Cerebellar cortex (tissue), 1 donor: ENCODE measurements at regions not wholly inside any gene's neighbourhood (a gene's known extent, or its start where the extent isn't known, plus 50 kb on each side); places are given as distances from the start of the nearest gene placed in this dataset.
A peak's percentile ranks its signal among the peaks of the same experiment; 100 is the strongest.
"Not testable (repeated sequence)": the region's sequence is repeated elsewhere in the genome, so short reads cannot be mapped to it uniquely, and the experiment has no call there.

ENCODE experiments used
- DNase-seq: peaks from one replicate; pipeline ENCODE4 v3.0.0-alpha.2; 2015; ENCODE audit warnings: low spot score

DNA sequence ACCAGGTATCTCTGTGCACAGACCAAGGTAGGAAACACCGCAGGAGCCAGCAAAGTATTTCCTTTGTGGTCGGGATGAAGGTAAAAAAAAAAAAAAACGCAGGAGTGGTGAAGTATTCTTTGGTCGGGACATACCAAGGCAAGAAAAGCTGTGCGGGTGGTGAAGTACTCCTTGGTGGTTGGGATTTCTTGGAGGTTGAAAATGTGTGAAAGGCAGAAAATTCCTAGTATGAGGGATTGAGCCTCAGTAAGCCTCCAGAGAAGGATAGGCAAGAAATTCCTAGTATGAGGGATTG, 802.6 kb downstream of the PLA2G4A start:
- no peak for DNase-seq

- no peak for DNase-seq
These were observed 803.2 kb downstream of the PLA2G4A start for GRCh38 chr1:187631984-187632383.

GRCh38 chr1:187634940-187635339, 806.2 kb downstream of the PLA2G4A start:
- DNase-seq = no peak

- DNase-seq = no peak
These were observed 810.1 kb downstream of the PLA2G4A start for GRCh38 chr1:187638733-187639434.

- DNase-seq = no peak
These were observed 812.3 kb downstream of the PLA2G4A start for GRCh38 chr1:187641015-187641414.

- DNase-seq = no peak
These were observed 812.7 kb downstream of the PLA2G4A start for GRCh38 chr1:187641463-187641862.

GRCh38 chr1:187641907-187642306, 813.2 kb downstream of the PLA2G4A start:
- no peak for DNase-seq

DNA sequence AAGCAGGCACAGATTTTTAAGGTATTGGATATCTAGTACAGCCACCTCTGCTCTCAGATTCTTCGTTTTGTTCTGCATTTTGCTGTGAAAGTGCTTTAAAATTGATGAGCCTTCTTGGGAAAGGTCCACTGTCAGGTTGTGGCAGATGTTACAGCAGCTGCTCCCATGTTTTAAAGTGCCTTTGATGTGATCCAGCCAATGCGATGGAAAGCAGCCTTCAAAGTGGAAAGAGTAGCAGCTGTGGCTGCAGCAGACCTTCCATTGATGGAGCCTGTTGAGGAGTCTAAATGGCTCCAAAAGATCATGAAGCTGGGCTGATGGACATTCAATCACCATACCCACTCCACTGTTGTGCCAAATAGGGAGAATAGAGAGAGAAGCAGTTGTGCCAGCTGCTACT, 816.9 kb downstream of the PLA2G4A start:
- no peak for DNase-seq

DNA sequence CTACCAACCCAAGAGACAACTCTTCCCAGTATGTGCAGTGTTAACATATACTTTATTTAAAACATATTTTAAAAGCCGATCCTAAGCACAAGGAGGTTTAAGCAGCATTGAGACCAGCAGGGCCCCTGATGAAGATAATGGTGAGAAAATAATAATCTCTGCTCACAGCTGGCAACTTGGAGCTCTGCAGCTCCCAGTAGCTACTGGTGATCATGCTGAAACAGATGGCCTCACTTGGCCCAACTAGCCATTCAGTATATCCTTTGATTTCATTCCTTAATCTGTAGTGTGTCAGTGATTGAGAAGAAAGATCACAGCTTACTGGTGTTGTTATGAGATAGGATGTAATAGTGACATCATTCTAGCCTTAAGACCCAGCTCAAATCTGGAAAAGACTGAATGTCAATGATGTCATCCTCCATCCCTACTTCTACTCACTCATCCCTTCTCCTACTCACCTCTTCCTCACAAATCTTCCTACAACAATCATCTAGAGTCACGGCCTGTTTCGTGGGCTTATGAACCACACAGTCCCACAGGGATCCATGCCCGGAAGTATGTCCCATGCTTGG, 817.9 kb downstream of the PLA2G4A start:
- peak; percentile 49 for DNase-seq

DNA sequence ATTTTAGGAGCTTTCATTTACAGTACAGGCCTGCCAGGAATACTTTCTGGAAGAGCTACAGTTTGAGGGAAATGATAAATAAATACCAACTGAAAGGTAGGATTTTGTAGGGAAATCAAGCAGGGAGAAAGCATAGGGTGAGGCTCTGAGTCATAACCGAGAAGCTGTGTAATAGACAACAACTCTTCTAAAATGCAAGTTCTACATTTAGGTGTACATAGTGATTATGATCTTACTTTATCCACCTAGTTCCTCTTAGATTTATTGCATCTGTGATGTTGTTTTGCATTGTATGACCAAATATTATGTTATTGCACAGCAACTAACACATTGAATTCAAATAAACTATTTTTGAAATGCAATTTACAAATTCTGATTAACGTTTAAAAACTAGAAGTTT, 819.3 kb downstream of the PLA2G4A start:
- no peak for DNase-seq

GRCh38 chr1:187654635-187655034, 825.9 kb downstream of the PLA2G4A start:
- no peak for DNase-seq

DNA sequence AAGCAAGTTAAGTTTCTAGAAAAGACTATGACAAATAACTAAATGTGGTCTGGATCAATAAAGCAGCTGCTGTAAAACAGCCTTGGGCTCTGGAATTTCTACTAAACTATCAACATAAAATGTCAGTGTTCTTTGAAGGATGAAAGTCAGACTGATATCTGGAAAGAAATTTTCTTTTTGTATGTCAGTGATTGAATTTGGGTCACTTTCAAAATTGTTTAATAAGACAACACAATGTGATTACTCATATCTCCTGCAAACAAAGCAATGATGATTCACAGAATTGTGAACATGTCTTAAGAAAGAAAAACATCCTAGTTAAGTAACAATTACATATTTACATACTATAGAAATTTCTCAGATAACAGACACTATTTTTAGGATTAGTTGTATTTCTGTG, 826.4 kb downstream of the PLA2G4A start:
- no peak for DNase-seq

DNA sequence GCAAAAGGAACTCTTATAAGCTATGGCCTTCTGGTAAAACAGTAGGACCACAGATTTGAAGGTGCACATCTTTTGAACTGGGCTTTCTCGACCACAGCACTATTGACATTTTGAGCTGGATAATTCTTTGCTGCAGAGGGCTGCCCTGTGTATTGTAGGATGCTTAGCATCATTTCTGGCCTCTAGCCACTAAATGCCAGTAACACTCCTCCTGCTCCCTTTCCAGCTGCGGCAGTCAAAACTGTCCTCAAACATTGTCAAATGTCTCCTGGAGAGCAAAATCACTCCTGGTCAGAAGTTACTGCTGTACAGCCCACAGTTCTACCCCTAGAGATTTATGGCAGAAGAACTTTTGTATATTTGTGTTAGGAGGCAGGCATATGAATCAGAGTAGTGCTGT, 836.7 kb downstream of the PLA2G4A start:
- no peak for DNase-seq

GRCh38 chr1:187680823-187681222, 852.1 kb downstream of the PLA2G4A start:
- no peak for DNase-seq

DNA sequence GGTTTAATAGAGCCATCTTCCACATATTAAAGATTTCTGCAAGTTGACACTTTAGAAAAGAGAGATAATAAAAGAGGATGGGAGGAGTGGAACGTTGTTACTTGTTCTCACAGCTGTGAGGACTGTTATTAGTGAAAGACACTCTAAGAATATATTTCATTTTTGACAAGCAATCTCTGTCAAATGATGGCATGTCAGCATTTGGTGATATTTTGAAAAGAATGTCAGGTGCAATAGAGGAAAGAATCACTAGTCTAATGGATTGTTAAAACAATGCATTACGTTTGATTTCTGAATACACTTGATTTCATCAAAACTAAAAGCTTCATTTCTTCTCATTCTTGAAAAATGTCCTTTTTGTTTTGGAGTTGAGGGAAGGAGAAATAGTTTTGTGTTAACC, 853.4 kb downstream of the PLA2G4A start:
- no peak for DNase-seq

GRCh38 chr1:187685333-187685732, 856.6 kb downstream of the PLA2G4A start:
- no peak for DNase-seq

- DNase-seq = peak; percentile 6
These were observed 860.4 kb downstream of the PLA2G4A start for GRCh38 chr1:187689129-187689528.

DNA sequence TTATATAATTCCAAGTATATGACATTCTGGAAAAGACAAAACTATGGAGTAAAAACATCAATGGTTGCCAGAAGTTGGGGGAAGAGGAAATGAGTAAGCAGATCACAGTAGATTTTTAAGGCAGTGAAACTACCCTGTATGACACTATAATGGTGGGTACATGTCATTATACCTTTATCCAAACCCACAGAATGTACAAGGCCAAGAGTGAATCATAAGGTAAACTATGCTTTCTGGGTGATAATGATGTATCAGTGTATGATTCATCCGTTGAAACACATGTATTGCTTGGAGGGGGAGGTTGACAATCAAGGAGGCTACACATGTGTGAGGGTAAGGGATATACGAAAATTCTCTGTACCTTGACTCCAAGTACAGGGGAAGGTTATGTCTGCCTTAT, 862.7 kb downstream of the PLA2G4A start:
- DNase-seq = no peak

DNA sequence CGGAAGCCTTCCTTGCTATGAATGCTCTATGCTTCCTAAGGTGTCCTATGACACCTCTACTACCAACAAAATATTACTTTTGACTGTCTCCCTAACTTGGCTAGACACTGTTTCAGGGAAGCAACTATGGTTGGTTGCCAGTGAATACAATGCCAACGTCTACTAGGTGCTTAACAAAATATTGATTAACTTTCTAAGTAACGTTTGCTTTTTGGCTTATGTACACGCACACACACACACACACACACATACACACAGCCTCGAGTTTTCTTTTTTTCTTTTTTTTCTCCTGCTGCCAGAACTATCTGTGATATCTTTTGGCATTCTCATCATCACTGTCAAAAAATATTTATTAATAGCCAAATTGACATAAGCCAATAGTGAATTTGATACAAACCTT, 864.0 kb downstream of the PLA2G4A start:
- DNase-seq = no peak

DNA sequence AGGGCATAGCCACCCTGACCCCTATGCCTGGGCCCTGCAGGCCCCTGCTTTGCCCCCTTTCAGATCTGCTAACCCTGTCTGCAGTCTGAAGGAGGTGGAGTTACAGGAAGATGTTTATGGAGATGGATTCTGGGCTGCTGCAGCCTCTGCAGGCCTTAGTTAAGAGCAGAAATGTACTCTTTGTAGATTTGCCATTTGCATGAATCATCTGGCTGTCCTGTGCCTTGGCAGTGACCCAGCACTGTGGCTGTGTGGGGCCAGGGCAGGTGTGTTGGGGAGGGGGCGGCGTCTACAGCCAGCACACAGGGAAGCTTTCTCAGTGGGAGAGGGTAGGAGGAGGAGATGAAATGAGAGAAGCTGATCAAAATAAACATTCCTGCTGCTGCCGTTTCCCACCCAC, 867.3 kb downstream of the PLA2G4A start:
- DNase-seq = no peak

DNA sequence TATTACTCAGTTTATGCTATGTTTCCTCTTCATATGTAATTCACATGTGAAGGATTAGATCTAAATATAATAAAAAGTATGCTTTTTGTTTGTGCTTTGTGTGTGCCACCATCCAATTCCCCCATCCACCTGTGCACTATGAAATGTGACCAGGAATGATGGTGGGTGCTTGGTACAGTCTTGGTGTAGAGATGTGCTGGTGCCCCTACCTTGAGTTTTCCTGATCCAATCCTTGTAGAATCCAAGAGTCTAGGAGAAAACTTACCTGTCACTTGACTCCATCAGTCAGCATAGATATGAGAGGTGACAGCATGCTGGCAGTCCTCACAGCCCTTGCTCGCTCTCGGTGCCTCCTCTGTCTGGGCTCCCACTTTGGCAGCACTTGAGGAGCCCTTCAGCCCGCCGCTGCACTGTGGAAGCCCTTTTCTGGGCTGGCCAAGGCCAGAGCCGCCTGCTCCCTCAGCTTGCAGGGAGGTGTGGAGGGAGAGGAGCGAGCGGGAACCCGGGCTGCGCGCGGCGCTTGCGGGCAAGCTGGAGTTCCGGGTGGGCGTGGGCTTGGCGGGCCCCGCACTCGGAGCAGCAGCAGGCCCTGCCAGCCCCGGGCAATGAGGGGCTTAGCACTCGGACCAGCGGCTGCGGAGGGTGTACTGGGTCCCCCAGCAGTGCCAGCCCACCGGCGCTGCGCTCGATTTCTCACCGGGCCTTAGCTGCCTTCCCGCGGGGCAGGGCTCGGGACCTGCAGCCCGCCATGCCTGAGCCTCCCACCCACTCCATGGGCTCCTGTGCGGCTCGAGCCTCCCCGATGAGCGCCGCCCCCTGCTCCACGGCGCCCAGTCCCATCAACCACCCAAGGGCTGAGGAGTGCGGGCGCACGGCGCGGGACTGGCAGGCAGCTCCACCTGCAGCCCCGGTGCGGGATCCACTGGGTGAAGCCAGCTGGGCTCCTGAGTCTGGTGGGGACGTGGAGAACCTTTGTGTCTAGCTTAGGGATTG, 874.7 kb downstream of the PLA2G4A start:
- DNase-seq = not testable (repeated sequence)

- no peak for DNase-seq
These were observed 885.7 kb downstream of the PLA2G4A start for GRCh38 chr1:187714470-187714869.

DNA sequence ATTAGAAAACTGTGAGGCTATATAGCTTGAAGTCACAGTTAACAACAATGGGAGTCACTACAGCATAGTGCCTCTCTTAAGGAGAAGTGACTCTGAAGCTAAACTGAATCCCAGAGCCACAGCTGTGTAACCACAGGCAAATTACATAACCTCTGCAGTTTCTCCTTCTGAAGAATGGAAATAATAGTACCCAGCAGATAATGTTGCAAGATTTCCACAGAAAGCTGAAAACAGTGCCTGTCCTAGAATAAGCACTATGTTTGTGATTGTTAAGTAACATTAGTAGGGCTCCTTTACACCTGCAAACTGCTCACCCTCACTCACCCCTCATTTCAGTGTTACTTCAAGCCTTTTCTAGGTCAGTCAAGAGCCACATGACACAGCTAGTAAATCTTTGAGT, 886.7 kb downstream of the PLA2G4A start:
- DNase-seq = no peak
